Heart left ventricle (tissue), 13 donors: ENCODE measurements at regions not wholly inside any gene's neighbourhood (a gene's known extent, or its start where the extent isn't known, plus 50 kb on each side); places are given as distances from the start of the nearest gene placed in this dataset.

Source experiments
- CTCF ChIP-seq, 12 donors: fragments of 200-600 bp; sonication (generic) in 4 of 12; IDR thresholded peaks; one replicate each; pipeline versions ENCODE4 v1.5.0 to v1.8.0; 2018 to 2022; ENCODE audit warnings: antibody characterized with exemption in 12 of 12, mild to moderate bottlenecking in 5 of 12
- POLR2A ChIP-seq, 2 donors: fragments of 450-650 bp; IDR thresholded peaks; one replicate each; pipeline ENCODE4 v1.6.1; 2017; ENCODE audit warnings: antibody characterized with exemption in 2 of 2, mild to moderate bottlenecking in 2 of 2, moderate library complexity in 2 of 2
- donor health status: ischemic (EF 13 %, LVEDD 7.1; RV severe dilation, severe dysfunction).
- donor health status: DM: no; HTN: yes; CAD: no.
- donor health status: DM: no; HTN: no; CAD: no.
- donor health status: ischemic (EF 25% LVEDD 6.9; RV normal size, moderate dysfunction).
- donor health status: ischemic (EF 25% LVEDD 5.7; RV mildly dilated, moderate dysfunction).
- donor health status: ischemic (EF 35%, LVEDD 5.7; RV mildly dilated, moderate dysfunction).
- donor health status: nonischemic (EF 11% LVEDD 7.7; RV severe dilation, severe dysfunction).
- donor health status: DM: yes; HTN: yes; CAD: no.
- donor health status: PGD.
- donor health status: ischemic (EF 29% LVEDD 5.4; RV normal size, mild dysfunction).
- donor health status: nonischemic (EF 23%, LVEDD 6.1; RV moderate dilation, normal function).

- no peak for TF ChIP-seq CTCF (IDR thresholded peaks at IDR 0.05)
- TF ChIP-seq POLR2A (IDR thresholded peaks at IDR 0.05): no peak
Observed at GRCh38 chr1:22328331-22329147, 123.1 kb upstream of the ZBTB40 start.
